ENCODE measurements at regions not wholly inside any gene's neighbourhood (a gene's known extent, or its start where the extent isn't known, plus 50 kb on each side); places are given as distances from the start of the nearest gene placed in this dataset.

DNA sequence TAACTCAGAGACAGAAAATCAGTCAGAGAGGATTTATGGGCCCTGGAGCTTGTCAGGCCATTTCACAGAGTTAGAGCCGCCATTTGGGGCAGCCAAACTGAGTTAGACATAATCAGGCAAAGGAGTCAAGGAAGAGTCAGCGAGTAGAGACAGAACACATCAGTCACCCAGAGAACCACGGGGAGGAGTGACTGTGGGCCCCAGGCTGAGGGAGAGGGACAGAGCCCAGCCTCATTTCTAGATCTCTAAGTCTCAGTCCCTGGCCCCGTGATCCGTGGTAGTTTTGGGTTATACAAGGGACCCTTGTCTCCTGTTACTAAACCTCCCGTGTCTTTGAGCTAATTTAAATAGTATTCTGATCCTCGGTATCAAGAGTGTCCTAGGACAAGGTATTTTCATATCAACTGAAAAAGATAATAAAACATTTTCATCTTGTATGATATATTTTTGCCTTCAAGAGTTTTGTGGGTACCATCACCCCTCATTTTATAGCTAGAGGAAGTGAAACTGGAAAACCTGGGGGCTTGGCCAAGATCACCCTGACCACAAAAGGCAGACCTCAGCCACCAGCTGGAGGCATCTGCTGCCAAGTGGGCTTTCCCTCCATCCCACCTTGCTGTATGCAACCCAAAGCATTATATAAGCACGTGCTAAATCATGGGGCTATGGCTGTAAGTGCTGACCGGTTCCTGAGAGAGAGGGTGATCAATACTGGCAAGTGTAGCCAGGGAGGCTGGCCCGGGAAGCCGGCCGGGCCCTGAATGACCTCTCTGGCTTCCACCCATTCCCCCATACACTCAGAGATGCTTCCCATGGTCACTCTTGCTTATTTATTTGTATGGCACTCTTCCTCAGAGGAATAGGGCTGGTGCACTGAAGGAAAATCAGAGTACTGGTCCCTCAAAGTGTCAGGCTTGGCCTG, 204.1 kb downstream of the BCOR start:
- H3K4me3 ChIP-seq (ENCODE audit: low read depth, low read length): no peak overlapping the region
- no peak for TF ChIP-seq CTCF (IDR thresholded peaks at IDR 0.05; ENCODE audit: low read depth, low read length, missing control alignments)
- no peak for DNase-seq (ENCODE audit: low read depth)
- in situ Hi-C loops (cut with HindIII; ENCODE audit: low sequenced_read_pairs): no loop called here

DNA sequence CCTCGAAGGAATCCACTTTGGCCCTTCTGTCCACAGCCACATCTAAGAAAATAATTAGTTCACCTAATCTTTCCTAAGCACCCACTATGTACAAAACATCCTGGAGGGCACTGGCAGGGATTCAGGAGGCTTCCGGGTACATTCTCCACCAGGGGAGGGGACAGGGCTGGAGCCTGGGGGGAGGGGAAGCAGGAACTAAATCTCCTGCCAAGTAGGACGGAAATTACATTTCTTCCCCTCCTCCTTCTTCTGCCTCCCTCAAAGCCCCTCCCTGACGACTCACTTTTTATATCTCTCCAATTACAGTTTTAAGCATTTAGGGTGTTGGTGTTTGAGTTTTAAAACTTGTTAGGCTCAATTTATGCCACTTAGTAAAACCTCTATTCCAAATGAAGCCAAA, 203.1 kb downstream of the BCOR start:
- DNase-seq (ENCODE audit: low read depth): no peak
- H3K4me3 ChIP-seq (ENCODE audit: low read depth, low read length): no peak overlapping the region
- no peak for TF ChIP-seq CTCF (IDR thresholded peaks at IDR 0.05; ENCODE audit: low read depth, low read length, missing control alignments)
- in situ Hi-C loops (cut with HindIII; ENCODE audit: low sequenced_read_pairs): no loop called here

- H3K4me3 ChIP-seq (ENCODE audit: low read depth, low read length): no peak overlapping the region
- in situ Hi-C loops (cut with HindIII; ENCODE audit: low sequenced_read_pairs): no loop called here
- DNase-seq (ENCODE audit: low read depth): no peak
- TF ChIP-seq CTCF (IDR thresholded peaks at IDR 0.05; ENCODE audit: low read depth, low read length, missing control alignments): no peak
Measured at GRCh38 chrX:39895218-39896110, 202.3 kb downstream of the BCOR start.

DNA sequence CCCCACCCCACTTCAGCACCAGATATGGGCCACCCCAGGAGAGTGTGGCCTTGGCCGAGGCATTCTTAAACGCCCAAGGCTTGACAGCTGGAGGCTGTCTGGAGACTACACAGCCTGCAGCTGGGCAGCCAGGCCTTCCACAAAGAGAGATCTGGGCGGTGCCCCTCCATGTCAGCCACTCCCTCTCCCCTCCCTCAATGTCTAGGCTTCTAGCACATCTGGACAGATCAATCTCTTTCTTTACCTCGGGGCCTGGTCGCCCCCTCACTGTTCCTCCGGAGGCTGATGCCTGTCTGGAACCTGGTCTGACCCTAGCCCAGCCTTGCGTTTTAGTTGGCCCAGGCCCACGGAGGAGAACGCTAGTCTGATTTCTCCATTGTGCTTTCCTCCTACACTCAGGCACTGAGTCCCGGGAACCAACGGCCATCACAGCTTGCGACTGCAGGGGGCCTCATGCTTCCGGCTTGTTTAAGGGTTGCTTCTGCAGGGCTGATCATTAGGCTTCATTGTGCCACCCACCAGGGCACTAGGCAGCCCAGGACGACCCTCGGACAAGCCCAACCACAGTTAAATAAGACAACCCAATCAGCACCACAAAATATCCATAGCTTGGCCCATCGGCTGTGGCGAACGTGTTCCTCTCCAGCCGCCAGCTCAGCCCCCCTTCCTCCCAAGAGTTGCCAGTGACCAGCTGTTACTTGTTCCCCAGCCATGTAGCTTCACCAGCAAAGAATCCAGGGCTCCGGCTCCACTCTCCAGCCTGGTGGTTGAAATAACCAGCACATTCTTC, 200.6 kb downstream of the BCOR start:
- DNase-seq (ENCODE audit: low read depth): peak; percentile 38
- no peak overlapping the region for H3K4me3 ChIP-seq (ENCODE audit: low read depth, low read length)
- in situ Hi-C loops (cut with HindIII; ENCODE audit: low sequenced_read_pairs): no loop called here
- TF ChIP-seq CTCF (IDR thresholded peaks at IDR 0.05; ENCODE audit: low read depth, low read length, missing control alignments): no peak

DNA sequence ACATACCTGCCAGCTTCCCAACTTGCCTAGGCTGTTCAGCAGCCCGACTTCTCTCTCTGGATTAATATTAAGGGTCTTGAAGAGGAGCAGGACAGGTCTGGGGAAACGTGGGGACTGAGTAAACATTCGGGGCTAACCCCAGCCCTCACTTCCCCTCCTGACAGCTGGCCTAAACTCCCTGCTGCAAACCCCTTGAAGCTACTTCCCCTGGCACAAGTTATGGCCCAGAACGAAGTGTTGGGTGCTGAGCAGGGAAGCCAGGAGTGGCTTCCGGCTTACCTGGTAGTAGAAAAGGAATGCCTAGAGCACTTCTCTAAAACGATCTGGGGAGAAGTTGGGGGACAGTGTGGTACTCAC, 200.0 kb downstream of the BCOR start:
- TF ChIP-seq CTCF (IDR thresholded peaks at IDR 0.05; ENCODE audit: low read depth, low read length, missing control alignments): no peak
- in situ Hi-C loops (cut with HindIII; ENCODE audit: low sequenced_read_pairs): no loop called here
- H3K4me3 ChIP-seq (ENCODE audit: low read depth, low read length): no peak overlapping the region
- DNase-seq (ENCODE audit: low read depth): no peak

DNA sequence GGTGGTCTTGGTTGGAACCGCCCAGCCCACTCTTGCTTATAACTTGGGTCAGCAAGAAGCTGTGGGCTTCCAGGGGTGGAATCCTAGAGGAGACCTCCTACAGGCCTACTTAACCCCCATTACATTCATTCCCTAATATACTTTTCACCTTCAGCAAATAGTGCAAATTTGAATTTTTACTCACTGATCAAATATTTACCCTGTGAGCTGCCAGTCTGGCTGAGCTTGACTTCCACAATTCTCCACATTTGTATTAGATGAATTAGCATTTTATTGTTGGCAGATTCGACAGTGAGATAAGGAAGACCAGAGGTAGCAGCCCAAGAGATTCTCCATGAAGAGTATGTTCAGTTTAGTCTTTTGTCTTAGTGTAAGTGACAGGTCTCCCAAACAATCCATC, 199.6 kb downstream of the BCOR start:
- in situ Hi-C loops (cut with HindIII; ENCODE audit: low sequenced_read_pairs): no loop called here
- no peak for DNase-seq (ENCODE audit: low read depth)
- no peak for TF ChIP-seq CTCF (IDR thresholded peaks at IDR 0.05; ENCODE audit: low read depth, low read length, missing control alignments)
- no peak overlapping the region for H3K4me3 ChIP-seq (ENCODE audit: low read depth, low read length)
